ENCODE measurements at regions not wholly inside any gene's neighbourhood (a gene's known extent, or its start where the extent isn't known, plus 50 kb on each side); places are given as distances from the start of the nearest gene placed in this dataset.

DNA sequence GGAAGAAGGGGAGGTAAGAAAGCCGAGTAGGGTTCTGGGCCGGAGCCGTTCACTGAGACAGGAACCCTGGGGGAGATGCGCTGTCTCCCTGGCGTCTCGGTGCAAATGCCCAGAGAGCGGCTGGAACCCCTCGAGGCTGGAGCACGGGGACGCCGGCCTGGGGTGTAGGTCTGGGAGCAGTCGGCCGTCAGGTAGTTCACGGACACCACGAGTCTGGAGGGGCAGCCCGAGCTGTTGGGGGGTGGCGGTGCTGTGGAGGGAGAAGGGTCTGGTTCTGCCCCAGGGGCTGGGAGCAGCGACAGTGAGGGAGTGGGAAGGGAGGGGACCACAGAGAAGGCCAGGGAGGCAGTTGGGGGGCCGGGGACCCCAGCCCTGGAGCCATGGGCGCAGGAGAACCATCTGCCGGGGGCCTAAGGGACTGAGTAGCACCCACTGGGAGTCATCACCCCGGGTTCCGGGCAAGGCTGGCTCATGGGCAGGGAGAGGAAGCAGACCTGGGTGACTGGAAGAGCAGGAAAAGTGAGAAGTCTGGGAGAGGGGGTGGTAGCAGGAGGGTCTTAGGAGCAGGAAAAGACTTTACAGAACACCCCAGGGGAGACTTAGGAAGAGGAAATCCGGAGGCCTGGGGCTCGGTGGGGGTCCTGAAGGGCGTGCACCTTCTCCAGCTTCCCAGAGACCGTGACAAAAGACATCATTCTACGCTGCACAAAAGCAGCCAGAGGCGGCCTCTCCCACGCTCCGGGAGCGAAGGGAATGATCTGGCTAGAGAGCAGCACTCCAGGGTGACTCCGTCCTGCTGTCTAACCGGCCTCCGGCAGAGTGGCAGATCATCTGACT lies 173.1 kb upstream of the SOX1 start:
- H3K27me3 Mint-ChIP-seq (ENCODE audit: unreplicated experiment), result peaks cover 23% of the 10 kb centered on the region
- peak; percentile 82 for DNase-seq (ENCODE audit: extremely low spot score, unreplicated experiment)
- peak overlapping the region; percentile 75 for H3K4me3 Mint-ChIP-seq (ENCODE audit: unreplicated experiment)
- H3K4me1 Mint-ChIP-seq (ENCODE audit: unreplicated experiment), result peaks cover 19% of the 10 kb centered on the region
- no peaks in the 10 kb centered on the region for H3K36me3 Mint-ChIP-seq (ENCODE audit: unreplicated experiment)
- TF ChIP-seq, protein P1, sequence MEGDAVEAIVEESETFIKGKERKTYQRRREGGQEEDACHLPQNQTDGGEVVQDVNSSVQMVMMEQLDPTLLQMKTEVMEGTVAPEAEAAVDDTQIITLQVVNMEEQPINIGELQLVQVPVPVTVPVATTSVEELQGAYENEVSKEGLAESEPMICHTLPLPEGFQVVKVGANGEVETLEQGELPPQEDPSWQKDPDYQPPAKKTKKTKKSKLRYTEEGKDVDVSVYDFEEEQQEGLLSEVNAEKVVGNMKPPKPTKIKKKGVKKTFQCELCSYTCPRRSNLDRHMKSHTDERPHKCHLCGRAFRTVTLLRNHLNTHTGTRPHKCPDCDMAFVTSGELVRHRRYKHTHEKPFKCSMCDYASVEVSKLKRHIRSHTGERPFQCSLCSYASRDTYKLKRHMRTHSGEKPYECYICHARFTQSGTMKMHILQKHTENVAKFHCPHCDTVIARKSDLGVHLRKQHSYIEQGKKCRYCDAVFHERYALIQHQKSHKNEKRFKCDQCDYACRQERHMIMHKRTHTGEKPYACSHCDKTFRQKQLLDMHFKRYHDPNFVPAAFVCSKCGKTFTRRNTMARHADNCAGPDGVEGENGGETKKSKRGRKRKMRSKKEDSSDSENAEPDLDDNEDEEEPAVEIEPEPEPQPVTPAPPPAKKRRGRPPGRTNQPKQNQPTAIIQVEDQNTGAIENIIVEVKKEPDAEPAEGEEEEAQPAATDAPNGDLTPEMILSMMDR (IDR thresholded peaks at IDR 0.05), result no peak
- peaks cover 16% of the 10 kb centered on the region for H3K9me3 Mint-ChIP-seq (ENCODE audit: unreplicated experiment)
- peak overlapping the region; percentile 87 for H3K27ac Mint-ChIP-seq (ENCODE audit: unreplicated experiment)

DNA sequence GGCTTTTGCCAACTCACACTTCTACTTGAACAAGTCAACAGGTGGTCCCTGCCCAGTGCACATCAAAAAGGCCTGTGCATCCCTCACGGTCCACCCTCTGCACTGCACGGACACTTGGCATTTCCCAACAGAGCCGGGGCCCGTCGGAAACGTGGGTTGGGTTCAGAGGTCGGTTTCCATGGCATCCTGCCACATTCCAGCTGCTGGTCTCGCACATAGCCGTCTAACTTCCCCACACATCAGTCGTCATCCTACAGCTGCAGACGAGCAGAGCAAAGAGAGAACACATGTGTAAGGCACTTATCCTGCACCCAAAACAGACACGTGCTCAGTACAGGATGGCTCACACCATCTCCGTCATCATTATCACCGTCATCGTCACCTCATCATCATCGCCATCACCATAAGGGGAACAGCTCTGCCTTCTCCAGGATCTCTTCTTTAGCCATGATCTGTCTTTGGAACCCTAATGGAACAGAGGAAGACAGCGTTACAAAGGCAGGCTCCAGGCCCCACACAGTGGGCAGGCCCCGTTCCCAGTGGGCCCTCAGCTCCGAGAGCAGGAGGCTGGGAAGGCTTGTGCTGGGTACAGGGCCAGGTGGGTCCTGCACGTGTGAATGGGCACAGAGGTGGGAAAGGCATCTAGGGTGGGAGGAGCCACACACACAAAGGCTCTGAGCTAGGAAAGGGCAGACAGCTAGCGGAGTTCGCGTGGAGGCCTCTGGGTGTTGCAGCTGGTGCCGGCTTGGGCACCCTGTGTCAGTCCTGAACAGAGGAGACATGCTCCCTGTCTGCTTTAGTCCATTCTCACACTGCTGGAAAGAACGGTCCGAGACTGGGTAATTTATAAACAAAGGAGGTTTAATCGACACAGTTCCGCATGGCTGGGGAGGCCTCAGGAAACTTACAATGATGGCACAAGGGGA lies 170.8 kb upstream of the SOX1 start:
- no peaks in the 10 kb centered on the region for H3K36me3 Mint-ChIP-seq (ENCODE audit: unreplicated experiment)
- peaks cover 19% of the 10 kb centered on the region for H3K4me1 Mint-ChIP-seq (ENCODE audit: unreplicated experiment)
- DNase-seq (ENCODE audit: extremely low spot score, unreplicated experiment), result peak; percentile 77
- peaks cover 6% of the 10 kb centered on the region for H3K9me3 Mint-ChIP-seq (ENCODE audit: unreplicated experiment)
- no peak overlapping the region for H3K27ac Mint-ChIP-seq (ENCODE audit: unreplicated experiment)
- peaks cover 12% of the 10 kb centered on the region for H3K27me3 Mint-ChIP-seq (ENCODE audit: unreplicated experiment)
- TF ChIP-seq, protein P1 (IDR thresholded peaks at IDR 0.05), result no peak
- H3K4me3 Mint-ChIP-seq (ENCODE audit: unreplicated experiment), result no peak overlapping the region

DNA sequence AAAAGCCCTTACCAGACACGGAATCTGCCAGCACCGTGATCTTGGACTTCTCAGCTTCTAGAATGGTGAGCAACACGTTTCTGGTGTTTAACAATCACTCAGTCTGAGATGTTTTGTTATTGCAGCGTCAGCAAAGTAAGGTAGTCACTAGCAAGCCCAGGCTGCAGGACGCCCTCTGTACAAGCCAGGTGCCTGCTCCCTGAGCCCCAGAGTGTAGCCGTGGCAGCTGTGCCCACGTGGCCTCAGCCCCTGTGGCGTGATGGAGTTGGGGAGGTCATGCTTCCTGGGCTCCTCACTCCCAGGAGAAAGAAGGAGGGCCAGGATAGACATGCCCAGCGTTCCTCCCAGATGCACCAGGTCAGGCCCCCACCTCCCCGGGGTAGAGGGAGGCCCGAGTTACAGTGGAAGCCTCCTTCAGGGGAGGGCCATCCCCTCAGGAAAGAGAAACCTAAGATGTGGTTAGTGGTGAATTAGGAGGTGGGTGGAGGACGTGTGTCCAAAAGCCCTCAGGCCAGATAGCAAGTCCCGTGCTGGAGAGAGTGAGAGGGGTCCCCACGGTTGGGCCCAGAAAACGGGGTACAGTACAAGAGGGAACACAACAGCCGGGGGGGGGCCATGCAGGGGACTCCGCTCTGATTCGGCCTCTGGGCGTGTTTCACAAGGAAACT lies 169.6 kb upstream of the SOX1 start:
- Mint-ChIP-seq H3K4me1 (ENCODE audit: unreplicated experiment) (peaks cover 19% of the 10 kb centered on the region), H3K4me3 (ENCODE audit: unreplicated experiment) (no peak overlapping the region), H3K27me3 (ENCODE audit: unreplicated experiment) (peaks cover 8% of the 10 kb centered on the region), H3K9me3 (ENCODE audit: unreplicated experiment) (no peaks in the 10 kb centered on the region), H3K27ac (ENCODE audit: unreplicated experiment) (no peak overlapping the region), H3K36me3 (ENCODE audit: unreplicated experiment) (no peaks in the 10 kb centered on the region)
- DNase-seq (ENCODE audit: extremely low spot score, unreplicated experiment), result peak; percentile 76
- TF ChIP-seq, protein P1 (IDR thresholded peaks at IDR 0.05), result no peak

DNA sequence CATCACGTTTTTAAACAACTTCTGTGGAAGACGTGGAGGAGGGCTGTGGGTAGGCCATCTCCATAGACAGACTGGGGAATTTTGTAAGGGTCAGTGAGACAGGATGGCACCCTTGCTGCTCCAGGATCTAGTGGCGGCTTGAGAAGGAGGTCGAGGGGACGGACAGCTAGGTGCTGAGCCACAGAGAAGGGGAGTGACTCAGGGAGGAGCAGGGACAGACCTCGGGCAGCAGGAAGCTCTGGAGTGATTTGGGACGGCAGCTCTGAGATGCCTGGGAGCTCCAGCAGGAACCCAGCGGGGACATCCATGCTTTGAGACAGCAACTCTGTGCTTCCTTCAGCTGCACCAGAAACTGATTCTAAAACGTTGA lies 169.1 kb upstream of the SOX1 start:
- Mint-ChIP-seq H3K27me3 (ENCODE audit: unreplicated experiment) (peaks cover 3% of the 10 kb centered on the region), H3K4me3 (ENCODE audit: unreplicated experiment) (no peak overlapping the region), H3K27ac (ENCODE audit: unreplicated experiment) (no peak overlapping the region), H3K4me1 (ENCODE audit: unreplicated experiment) (peaks cover 17% of the 10 kb centered on the region), H3K36me3 (ENCODE audit: unreplicated experiment) (no peaks in the 10 kb centered on the region), H3K9me3 (ENCODE audit: unreplicated experiment) (no peaks in the 10 kb centered on the region)
- TF ChIP-seq, protein P1 (IDR thresholded peaks at IDR 0.05), result no peak
- peak; percentile 38 for DNase-seq (ENCODE audit: extremely low spot score, unreplicated experiment)

Measured in osteocyte (in vitro differentiated cells).